ENCODE measurements at regions not wholly inside any gene's neighbourhood (a gene's known extent, or its start where the extent isn't known, plus 50 kb on each side); places are given as distances from the start of the nearest gene placed in this dataset.
"Not testable (repeated sequence)": the region's sequence is repeated elsewhere in the genome, so short reads cannot be mapped to it uniquely, and the experiment has no call there.

DNA sequence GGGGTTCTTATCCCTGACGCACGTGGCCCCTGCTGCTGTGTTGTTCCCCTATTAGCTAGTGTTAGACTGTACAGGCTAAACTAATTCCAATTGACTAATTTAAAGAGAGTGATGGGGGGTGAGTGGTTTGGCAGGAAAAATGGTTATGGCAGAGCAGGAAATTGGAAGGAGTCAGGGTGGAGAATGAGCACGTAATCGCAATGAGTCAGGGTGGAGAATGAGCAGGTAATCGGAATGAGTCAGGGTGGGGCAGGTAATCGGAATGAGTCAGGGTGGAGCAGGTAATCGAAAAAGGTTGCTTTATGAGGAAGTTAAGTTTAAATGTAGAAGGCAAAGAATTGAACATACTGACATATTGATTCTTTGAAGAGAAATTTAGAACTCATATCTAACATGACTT, 1002.6 kb upstream of the HS3ST1 start:
- DNase-seq, result not testable (repeated sequence)

DNA sequence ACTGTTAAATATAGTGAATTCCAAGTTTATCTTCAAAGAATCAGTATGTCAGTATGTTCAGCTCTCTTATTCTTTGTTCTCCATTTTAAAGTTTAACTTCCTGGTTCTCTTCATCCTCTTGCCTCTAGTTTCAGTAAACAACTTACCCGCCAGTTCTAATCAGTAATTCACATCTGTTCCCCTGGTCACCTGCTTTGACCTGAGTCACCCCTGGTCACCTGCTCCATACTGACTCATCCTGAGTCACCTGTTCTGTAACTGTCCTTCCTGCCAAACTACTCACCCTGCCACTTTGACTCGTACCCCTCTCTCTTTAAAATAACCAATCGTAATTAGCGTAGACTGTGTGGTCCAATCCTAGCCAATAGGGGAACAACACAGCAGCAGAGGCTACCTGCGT, 992.7 kb upstream of the HS3ST1 start:
- no peak for DNase-seq

DNA sequence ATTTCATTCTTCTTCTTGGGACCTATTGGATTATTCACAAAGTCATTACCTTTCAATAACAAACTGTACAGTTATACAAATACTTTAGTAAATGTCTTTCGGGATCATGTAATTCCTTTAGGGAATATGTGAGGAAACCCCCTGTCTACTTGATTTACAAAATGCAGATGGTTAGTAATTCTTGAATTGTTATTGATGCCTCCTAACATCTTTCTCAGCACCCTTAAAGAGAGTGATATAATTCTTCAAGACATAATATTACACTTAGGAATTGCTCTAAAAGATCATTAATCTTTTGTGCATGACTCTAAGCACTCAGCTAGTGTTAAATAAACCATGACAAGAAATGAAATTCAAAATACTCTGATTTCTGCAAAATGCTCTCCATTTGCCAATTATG, 988.1 kb upstream of the HS3ST1 start:
- no peak for DNase-seq

DNA sequence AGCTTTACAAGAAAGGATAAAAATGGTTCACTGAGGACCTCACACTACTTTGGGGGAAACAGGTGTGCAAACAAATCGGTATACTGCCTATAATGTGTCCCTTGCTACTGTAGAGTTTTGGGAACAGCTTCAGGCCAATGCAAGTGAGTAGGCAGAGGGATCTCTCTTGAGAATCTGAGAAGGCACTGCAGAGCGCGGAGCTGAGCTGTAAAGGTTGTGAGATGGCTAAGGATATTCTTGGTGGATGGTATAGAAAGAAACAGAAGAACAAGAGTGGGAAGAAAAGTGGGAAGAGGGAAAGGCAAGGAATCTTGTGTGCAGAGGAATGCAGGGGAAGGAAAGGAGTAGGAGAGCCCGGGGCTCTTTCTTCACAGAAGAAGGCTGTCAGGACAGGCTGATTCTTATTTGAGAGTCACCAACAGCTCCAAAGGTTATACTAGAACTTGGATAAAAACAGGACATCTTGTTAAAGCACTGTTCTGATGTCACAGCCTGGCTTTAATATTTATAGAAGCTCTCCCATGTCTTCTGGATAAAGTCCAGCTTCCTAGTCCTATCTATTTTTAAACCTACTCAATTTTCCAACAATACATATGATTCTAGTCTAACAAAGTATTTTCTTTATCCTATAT, 985.6 kb upstream of the HS3ST1 start:
- DNase-seq, result no peak

DNA sequence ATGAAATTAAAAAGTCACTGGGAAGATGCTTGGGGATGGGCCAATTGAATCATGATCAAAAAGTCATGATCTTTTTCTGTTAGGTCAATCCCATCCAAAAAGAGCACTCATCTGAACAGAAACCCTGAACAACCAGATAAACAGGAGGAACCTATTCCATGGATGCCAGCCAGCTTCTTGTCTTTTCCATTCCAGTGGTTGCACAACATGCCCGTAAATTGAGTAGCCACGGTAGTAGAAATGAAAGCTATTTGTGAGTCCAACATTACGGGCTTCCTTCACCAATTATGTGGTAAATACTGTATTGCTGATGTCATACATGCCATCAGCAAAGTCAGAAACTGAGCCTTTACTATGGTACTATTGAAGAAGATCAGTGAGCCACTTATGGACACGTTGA, 982.4 kb upstream of the HS3ST1 start:
- DNase-seq, result no peak

DNA sequence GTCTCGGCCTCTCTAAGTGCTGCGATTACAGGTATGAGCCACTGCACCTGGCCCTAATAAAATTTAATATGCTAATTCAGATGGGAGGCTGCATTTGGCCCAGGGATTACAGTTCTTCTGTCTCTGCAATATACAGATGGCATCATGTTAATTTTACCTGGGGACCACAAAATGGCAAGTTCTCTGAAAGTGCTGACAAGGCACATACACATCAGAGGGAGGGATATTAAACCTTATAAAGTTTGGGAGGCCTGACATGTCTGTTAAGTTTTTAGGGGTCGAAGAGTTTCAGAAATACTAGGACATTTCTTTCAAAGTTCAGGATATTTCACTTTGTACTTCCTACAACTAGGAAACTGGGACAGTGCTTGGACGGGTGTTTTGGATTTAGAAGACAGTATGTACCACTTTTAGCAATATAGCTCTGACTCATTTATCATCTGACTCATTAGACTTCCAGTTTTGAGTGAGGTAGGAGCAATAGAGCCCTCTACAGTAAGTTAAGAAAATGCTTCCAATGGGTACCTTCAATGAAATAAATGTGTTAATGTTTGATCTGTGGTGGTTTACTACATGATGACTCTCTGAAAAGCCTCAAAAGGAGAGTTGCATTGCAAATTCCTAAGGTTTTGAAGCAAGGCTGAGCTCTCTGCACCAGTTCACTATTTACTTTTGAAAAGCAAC, 981.0 kb upstream of the HS3ST1 start:
- DNase-seq, result no peak

DNA sequence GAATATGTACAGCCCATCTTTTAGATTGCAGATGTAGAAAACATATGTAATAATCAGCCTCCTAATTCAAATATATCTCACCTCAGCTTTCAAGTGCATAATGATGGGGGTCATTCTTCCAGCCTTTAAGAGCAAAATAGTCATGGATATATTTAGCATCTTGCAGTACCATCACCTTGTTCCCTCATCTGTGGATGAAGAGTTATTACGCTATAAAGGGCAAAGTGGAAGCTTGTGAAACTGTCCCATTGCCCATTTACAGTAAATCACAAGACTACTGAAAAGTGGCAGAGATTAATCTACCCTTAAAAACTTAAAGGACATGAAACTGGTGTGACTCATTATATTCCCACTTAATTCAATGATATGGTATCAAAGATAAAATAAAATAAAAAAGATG, 979.7 kb upstream of the HS3ST1 start:
- DNase-seq, result no peak

DNA sequence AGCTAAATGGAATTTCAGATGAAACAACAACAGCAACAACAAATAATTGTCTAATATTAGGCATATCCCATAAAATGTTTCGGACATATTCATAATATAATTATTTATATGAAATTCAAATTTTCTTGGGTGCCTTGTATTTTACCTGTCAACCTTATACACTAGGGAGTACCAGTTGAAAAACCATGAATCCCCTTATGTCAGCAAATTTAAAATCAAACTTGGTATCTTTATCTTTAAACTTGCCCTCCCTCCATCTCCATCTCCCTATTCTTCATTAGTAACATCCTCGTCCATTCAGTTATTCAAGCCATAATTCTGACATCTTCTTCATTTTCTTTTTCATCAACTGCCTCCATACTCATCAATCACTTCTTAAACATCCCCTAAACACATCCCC, 974.5 kb upstream of the HS3ST1 start:
- no peak for DNase-seq

DNA sequence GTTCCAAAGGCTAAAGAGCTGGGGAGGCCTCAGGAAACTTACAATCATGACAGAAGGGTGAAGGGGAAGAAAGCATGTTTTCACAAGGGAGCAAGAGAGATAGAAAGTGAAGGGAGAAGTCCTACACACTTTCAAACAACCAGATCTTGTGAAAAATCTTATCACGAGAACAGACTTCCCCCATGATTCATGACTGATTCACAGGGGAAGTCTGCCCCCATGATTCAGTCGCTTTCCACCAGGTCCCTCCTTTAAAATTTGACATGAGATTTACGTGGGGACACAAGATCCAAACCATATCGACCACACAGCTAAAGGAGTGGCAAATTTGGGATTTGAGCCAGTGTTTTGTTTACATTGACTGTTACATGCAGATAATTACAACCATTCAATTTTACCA, 971.1 kb upstream of the HS3ST1 start:
- DNase-seq, result no peak

DNA sequence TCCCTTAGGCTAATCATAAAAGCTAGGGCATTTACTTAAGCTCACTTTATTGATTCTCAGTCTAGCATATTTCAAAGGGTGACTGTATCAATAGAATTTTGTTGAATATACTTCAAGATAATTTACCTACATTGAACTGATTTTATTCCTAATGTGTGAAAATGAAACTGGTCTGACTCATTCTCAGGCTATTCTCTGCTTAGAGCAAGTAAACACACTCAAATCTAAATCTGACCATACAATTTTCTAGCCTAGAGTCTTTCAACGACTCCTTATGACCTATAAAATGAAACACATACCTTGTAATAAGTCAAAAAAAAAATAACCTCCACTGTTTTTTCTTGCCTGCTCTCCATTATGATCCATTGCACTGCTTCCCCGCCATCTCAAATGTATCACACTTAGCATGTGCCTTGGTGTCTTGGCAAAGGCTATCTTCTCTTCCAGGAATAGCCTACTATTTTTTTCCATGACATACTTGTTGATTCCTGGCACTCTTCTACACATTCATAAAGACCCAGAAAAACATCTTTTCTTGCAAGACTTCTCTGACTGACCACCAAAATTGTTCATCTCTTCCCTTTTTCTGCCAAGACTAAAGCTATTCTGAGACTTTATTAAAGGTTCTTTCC, 965.1 kb upstream of the HS3ST1 start:
- no peak for DNase-seq

DNA sequence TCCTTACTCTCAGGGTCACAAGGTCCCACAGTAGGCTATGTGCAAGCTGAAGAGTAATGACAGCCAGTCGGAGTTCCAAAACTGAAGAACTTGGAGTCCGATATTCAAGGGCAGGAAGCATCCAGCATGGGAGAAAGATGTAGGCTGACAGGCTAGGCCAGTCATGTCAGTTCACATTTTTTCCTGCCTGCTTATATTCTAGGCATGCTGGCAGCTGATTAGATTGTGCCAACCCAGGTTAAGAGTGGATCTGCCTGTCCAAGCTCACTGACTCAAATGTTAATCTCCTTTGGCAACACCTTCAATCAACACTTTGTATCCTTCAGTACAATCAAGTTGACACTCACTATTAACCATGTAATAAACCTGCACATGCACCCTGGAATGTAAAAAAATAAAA, 960.9 kb upstream of the HS3ST1 start:
- no peak for DNase-seq

DNA sequence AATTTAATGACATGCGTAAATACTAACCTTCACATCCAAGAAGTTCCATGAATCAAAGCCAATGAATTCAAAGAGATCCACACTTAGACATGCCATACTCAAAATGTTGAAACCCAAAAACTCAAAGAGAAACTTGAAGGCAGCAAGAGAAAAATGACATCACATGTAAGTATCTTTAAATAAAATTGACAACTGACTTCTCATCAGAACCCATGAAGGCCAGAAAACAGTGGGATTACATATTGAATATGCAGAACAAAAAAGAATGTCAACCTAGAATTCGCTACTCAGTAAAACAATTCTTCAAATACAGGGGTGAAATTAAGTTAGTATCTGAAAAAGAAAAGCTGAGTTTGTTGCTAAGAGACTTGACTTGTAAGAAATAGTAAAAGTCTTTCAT, 953.9 kb upstream of the HS3ST1 start:
- DNase-seq, result no peak

DNA sequence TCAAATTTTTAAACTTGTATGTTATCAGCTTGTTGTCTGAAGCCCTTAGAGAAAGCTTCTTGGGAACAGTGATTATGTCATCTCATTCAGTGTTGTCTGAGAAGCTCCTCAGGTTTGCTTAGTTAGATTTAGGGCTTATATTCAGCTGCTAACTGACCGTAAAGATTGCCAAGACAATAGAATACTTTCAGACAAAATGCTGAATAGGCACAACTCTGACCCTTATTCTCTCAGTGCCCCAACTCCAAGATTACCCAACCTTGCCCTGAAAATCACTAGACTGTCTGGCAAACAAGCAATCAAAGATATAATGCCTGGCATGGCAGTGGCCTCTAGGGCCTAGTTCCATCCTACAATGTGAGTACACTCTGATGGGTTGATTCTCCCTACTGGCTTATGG, 950.5 kb upstream of the HS3ST1 start:
- no peak for DNase-seq

DNA sequence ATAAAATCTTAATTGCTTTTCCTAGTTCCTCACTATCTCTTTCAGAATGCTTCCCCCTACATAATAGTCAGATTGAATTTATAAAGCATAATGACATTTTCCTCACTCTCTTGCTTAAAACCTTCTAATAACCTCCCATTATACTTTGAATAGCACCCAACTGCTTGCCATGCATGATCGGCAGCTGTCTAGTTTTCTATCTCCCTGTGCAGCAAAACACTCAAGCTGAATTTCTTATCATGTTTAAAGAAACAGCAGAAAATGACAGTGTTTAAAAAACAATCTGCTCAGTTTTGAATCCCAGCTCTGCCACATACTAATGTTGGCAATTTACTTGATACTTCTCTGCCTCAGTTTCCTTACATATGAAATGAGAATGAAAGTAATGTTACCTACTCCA, 947.1 kb upstream of the HS3ST1 start:
- DNase-seq, result no peak

DNA sequence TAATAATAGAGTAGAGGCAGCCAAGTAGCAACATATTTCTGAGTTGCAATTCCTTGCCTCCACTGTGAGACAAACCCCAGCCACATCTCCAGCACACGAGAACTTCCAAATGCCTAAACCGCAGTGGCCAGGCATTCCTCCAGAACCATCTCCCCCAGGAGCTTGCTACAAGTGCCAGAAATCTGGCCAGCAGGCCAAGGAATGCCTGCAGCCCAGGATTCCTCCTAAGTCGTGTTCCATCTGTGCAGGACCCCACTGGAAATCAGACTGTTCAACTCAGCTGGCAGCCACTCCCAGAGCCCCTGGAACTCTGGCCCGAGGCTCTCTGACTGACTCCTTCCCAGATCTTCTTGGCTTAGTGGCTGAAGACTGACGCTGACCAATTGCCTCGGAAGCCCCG, 937.2 kb upstream of the HS3ST1 start:
- not testable (repeated sequence) for DNase-seq

DNA sequence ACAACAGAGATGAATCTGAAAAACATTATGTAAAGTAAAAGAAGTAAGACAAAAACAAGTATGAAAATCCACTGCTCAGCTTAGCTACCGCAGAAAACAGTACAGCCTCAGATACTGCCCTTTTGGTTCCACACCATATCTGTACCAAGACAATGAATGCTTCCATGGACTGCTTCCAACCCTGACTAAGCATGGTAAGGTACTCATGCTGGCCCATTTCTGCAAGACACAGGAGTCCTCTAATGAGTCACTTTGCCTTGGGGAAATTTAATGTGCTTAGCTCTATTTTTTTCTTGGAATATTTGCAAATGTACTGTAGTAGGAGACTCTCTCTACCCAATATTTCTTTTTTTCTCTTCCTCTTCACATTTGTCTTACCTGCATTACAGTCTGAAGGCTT, 931.7 kb upstream of the HS3ST1 start:
- no peak for DNase-seq

DNA sequence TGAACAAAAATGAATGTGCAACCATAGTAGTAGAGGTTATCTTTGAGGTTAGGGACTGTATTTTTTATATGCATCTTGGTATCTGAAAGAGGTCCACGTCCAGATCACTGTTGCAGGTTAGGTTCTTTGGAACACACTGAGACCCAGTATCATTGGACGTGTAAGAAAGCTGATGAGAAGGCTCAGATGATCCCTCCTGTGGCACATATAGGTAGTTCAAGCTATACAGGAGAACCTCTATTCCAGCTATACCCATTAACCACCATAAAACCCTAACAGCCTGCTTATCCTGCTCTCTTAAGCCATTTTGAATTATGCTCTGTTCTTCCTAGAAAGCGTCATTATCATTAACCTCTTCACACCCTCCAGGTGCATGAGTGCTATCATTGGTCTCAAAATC, 930.7 kb upstream of the HS3ST1 start:
- no peak for DNase-seq

DNA sequence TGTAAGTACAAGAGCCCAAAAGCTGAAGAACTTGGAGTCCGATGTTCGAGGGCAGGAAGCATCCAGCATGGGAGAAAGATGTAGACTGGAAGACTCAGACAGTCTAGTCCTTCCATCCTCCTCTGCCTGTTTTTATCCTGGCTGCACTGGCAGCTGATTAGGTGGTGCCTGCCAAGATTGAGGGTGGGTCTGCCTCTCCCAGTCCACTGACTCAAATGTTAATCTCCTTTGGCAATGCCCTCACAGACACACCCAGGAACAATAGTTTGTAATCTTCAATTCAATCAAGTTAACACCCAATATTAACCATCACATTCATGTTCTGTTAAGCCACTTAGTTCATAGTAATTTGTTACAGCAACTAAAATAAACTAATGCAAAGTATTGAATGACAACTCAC, 904.4 kb upstream of the HS3ST1 start:
- DNase-seq, result not testable (repeated sequence)

DNA sequence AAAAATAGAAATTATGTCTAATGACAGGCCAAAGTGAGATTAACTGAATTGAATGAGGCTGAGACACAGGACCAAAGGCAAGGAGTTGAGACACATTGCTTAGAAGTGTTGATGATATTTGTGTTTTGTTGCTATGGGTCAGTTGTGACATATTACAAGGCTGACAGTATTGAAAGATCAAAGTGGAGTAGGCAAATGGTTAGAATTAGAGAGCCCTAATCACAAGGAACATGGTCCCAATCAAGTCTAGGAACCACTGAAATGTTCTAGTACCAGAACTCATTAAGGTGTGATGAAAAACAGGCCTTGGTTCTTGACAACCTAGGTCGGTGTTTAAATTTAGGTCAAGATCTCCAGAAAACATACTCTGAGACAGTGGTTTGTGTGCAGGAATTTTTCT, 896.3 kb upstream of the HS3ST1 start:
- no peak for DNase-seq

DNA sequence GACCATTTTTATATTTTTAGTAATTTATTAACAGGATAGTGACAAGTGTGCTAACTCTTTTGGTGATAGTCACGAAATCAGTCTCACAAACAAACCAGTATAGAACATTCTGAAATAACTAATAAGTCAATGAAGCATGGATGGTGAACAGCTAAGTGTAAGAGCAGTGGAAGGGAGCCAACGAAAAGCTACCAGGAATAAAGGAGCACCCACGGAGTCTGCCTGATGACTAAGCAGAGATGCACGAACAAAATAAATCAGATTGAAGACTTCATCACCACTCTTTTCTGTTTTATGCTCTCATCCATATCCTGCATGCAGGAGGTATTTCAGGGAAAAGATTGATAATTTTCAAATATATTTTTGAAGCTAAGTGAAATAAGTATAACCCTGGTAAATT, 891.1 kb upstream of the HS3ST1 start:
- DNase-seq, result no peak

DNA sequence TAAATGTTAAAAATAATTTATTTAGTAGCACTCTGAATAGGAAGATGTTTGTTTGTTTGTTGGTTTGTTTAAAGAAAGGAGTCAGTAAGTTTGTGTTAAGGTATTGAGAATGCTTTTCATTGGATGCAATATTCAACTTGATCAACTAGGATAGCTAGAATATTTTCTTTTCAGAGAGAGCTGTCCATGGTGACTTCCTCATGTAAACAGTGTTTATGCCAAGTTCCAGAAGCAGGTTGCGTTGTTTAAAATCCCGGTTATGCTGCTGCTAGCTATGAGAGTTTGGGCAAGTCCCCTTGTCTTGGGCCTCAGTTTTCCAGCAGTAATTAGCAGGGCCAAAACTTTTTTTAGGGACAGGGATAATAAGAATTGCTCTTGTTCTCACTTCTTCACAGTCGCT, 876.2 kb upstream of the HS3ST1 start:
- no peak for DNase-seq

DNA sequence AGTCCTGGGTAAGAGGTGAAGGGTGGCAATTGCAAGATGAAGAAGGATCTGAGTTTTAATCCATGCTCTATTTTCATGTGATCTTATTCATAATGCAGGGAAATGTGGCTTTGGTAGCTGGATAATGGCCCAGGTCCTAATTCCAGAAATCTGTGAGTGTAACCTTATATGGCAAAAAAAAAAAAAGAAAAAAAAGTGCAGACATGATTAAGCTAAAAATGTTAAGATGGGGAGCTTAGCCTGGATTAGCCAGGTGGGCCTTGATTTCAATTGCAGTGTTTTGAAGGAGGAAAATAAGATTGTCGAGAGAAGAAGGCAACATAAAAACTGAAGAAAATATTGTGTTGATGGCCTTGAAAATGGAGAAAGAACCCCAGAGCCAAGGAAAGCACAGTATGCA, 867.7 kb upstream of the HS3ST1 start:
- no peak for DNase-seq

DNA sequence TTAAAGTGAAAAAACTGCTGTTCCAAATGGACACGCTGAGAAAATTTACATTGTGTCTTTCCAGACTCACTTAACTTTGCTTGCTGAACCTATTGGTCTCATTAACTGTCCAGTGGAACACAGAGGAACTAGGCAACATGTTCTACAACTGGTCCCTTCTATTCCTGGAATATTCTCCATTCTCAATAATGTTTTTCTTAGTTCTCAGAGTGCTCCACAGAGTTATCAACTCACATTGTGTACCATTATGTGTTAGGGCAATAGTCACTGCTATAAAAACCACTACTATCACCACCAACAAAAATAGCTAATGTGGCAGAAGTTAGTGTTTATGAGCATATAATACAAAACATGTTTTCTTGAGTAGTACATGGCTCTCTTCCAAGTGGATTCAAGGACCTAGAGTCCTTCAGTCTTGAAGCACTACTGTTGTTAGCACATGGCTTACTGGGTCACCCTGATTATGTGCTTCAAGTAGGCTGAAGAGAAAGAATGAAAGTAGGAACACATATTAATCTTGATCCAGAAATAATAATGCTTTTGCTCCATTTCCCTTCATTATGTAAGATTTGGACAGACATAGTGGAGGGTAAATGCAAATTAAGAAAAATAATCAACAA, 865.3 kb upstream of the HS3ST1 start:
- no peak for DNase-seq

DNA sequence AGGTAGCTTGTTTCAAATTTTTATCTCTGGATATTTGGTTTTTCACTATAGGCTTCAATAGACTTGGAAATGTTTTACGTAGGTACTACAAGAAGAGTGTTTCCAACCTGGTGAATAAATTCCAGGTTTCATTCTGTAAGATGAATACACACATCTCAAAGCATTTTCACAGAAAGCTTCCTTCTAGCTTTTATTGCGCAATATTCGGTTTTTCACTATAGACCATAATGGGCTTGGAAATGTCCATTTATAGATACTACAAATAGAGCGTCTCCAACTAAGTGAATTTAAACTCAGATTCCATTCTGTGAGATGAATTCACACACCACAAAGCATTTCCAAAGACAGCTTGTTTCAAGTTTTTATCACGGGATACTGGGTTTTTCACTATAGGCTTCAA, 857.7 kb upstream of the HS3ST1 start:
- no peak for DNase-seq
